H54 (cell line): ENCODE measurements at regions not wholly inside any gene's neighbourhood (a gene's known extent, or its start where the extent isn't known, plus 50 kb on each side); places are given as distances from the start of the nearest gene placed in this dataset.

Source experiments
- DNase-seq: peaks from one replicate; pipeline ENCODE4 v3.0.0; 2011; ENCODE audit warnings: low spot score, mixed read lengths; ENCODE audit not compliant: insufficient read length
- FAIRE-seq: peaks from 3 replicates; lab custom pipeline; 2011; peaks lifted over from hg19 to GRCh38; lab: Jason Lieb, UNC
- POLR2A ChIP-seq: IDR thresholded peaks from 2 replicates; pipeline ENCODE4 v1.6.1; 2011; ENCODE audit warnings: low read depth, mild to moderate bottlenecking, low read length

DNA sequence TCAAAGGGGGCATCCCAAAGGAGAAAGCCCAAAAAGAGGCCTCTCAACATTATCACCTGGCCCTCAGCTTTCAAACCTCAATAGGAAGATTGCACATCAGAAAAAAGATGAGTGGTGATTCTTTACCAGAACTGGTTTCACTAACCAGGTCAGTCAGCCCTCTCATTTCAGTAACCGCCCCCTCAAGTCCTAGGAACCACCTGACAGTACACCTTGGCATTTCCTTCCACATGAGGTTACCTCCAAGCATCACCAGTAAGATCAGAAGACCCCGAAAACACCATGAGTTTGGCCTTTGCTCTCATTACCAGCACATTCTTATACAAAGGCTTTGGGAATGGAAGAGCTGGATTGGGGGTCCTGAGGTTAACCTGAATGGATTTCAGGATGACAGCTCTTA is 200.5 kb downstream of the SUCLA2 start:
- FAIRE-seq: no peak
- TF ChIP-seq POLR2A: no peak

DNA sequence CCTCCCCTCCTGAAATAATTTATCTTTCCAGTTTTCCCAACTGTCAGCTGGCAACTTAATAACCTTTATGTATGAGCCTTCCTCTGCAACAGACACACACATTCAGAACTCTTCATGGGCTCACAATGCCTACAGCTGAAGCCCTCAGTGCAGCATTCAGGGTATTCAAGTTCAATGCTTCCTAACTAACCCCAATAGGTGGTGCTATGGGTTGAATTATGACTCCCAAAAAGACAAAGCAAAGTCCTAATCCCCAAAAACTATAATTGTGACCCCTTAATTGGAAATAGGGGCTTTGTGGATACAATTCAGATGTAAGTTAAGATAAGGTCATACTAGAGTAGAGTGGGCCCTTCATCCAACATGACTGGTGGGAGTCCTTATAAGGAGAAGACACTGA is 202.2 kb downstream of the SUCLA2 start:
- peak; percentile 2 for DNase-seq
- no peak for TF ChIP-seq POLR2A
- FAIRE-seq: no peak

More for the DNA sequence above, 200.5 kb downstream of the SUCLA2 start:
- no peak for DNase-seq

DNA sequence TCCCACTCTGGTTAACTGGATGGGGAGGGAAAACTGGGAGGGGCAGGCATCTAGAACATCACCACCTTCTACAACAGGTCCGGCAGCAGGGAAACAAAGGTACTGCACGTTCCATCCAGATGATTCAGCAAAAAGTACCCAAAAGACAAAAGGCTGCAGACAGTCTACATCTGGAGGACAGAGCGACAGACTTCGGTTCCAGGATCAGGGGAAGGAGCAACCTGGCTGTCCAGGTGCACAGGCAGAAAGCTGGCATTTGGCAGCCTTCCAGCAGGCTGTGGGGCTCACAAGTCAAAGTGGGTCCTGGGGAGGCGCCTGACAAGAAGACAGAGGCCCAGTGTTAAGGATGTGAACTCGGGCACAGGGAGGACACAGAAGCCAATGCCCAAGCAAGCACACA is 202.9 kb downstream of the SUCLA2 start:
- FAIRE-seq (no peak), DNase-seq (no peak)
- TF ChIP-seq POLR2A: no peak

DNA sequence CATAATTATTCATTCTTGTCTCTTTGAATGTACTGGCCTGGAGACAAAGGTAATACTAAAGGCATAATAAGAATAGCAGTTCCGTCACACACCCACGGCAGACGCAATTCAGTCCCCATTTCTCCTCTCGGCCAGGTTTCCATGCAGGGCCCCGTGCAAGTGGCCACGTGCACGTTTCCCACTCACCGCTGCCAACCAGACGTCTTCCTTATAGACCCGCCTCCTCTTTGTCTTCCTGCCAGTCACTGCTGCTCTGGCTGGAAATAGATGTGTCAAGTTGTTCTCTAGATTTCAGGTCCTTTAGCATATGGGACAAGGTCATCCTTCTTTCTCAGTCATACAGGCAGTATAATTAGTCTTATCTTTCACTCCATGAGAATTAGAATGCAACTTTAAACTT is 204.3 kb downstream of the SUCLA2 start:
- FAIRE-seq (no peak), DNase-seq (no peak)
- no peak for TF ChIP-seq POLR2A

DNA sequence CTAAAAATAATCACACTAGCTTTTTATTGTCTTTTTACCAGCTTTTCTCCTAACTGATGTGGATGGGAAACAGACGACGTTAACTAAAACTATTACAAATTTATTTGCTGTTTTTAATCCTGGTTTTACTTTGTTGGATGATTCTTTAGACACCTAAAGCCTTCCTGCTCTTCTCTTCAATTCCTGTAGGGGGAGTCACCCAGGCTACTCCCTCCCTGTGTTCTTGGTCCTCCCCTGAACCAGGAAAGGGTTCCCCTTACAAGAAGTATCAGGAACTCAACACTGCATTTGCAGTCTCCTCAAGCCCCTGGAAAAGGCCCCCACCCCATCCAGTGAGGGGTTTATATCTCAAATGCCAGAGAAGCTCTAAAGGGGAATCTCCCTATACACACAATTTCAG is 206.1 kb downstream of the SUCLA2 start:
- FAIRE-seq (no peak), DNase-seq (peak; percentile 11)
- TF ChIP-seq POLR2A: no peak

DNA sequence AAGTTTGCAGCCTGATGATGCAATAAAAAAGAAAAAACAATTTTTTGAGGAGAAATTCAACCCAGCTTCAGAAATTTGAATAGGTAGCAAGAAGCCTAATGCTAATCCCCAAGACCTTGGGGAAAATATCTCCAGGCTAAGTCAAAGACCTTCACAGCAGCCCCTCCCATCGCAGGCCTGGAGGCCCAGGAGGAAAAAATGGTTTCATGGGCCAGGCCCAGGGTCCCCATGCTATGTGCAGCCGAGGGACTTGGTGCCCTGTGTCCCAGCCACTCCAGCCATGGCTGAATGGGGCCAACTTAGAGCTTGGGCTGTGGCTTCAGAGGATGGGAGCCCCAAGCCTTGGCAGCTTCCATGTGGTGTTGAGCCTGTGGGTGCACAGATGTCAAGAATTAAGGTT is 210.3 kb downstream of the SUCLA2 start:
- no peak for DNase-seq
- TF ChIP-seq POLR2A: no peak
- FAIRE-seq: no peak

DNA sequence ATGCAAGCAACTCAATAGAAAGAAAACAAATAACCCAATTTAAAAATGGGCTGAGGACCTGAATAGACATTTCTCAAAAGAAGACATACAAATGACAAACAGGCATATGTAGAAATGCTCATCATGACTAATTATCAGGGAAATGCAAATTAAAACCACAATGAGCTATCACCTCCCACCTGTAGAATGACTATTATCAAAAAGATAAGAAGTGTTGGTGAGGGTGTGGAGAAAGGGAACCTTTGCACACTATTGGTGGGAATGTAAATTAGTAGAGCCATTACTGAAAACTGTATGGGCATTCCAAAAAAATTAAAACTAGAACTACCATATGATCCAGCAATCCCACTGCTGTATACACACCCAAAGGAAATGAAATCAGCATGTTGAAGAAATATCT is 212.2 kb downstream of the SUCLA2 start:
- TF ChIP-seq POLR2A: no peak
- FAIRE-seq: no peak
- no peak for DNase-seq

DNA sequence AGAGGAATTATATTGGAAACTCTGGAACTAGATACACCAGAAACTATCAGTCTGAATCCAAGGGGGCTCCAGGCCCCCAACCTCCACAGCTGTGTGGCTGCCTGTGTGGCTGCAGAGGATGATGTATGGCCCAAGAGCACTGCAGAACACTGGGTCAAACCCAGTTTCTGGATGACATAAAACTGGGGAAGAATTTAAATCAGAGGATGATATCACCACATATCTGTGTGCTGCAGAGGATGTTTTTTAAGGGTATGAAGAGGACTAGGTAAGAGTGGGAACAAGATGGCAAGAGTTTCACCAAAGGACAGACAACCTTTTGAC is 226.4 kb downstream of the SUCLA2 start:
- no peak for FAIRE-seq
- no peak for DNase-seq
- no peak for TF ChIP-seq POLR2A

DNA sequence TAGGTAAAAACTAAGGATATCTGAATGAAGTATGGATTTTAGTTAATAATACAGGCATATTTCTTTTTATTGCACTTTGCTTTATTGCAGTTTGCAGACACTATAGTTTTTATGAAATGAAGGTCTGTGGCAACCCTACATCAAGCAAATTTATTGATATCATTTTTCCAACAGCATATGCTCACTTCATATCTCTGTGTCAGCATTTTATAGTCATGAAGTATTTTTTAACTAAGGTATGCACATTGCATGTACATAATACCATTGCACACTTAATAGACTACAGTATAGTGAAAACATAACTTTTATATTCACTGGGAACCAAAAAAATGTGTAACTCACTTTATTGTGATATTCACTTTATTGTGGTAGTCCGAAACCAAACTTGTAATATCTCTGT is 236.3 kb downstream of the SUCLA2 start:
- DNase-seq (no peak), FAIRE-seq (no peak)
- TF ChIP-seq POLR2A: no peak

DNA sequence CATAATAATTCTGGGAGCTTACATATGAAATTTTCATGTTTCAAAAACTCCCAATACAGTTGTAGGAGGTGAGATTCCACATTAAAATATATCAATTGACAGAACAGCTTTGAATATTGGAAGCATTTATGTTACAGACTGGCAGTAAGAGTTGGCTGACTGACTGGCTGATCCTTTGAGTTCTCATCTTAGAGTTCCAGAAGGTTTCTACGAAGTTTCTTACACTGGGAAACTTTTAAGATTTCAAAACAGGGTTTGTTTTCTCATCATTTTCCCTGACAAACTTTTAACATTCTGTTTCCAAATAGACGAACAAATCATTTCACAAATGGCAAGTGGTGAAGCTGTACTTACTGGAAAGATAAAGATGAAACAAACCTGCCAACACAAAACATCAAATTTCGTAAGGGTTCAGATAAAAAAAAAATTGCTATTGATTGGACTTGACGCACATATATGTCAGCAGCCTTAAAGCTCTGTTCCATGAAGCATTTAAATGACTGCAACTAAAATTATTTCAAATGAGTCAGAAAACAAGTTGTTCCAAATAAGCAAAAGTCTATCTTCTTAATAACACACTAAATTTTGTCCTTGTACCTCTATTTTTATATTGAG is 243.5 kb downstream of the SUCLA2 start:
- FAIRE-seq (no peak), DNase-seq (no peak)
- TF ChIP-seq POLR2A: no peak

DNA sequence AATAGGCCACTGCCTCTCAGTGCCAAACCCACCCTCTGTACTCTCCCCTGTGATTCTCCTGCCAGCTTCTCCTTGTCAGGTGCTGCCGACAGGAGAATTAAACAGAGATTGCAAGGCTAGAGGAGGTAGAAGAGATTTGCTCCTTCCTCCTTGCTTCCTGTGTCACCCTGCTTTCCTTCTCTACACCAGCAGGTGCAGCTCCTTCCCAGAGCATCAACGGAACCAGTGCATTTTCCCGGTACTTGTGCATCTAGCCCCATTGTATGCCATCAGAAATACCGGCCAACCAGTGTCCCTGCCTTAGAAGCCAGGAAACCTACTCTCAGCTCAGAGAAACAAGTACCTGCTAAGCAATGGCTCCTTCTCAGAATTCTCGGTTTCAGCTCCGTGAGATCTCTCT is 253.2 kb downstream of the SUCLA2 start:
- DNase-seq (no peak), FAIRE-seq (no peak)
- TF ChIP-seq POLR2A: no peak

DNA sequence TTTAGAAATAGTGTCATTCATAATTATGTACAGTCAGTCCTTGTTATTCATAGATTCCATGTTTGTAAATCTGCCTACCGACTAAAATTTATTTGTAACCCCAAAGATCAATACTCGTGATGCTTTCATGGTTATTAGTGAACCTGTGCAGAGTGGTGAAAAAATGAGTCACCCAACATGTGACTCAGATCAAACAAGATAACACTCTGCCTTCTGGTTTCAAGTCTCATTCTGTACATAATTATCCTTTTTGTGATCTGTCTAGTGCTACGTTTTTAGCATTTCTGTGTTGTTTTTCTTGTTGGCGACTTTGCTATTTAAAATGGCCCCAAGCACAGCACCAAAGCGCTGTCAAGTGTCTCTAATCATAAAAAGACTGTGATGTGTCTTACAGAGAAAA is 274.7 kb downstream of the SUCLA2 start:
- no peak for DNase-seq
- TF ChIP-seq POLR2A: no peak
- no peak for FAIRE-seq

DNA sequence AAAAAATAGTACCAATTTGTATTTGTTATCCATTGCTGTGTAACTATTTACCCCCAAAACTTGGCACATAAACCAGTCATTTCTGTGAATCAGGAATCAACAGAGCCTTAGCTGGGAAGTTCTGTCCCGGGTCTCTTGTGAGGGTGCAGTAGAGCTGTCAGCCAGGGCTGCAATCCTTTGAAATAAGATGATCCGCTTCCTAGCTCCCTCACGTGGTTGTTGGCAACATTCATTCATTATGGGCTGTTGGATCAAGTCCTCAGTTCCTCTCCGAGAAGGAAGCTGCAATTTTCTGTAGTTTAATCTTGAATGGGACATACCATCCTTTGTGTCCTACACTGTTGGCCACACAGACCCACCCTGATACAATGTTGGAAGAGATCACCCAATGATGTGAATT is 277.2 kb downstream of the SUCLA2 start:
- DNase-seq: no peak
- FAIRE-seq: no peak
- TF ChIP-seq POLR2A: no peak

DNA sequence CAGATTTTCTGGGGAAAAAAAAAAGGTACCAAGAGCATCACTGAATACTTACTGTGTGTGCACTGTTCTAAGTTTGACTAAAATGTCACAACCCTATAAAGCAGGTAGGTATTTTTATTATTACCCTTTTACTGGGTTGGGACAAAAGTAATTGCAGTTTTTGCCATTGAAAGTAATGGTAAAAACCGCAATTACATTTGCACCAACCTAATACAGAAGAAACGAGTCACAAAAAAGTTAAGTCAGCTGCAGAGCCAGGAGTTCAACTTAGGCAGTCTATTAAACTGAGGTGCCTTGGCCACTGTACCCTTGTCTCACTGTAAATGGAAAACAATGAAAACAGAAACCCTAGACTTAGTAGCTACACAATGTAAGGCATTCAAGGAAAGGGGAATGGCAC is 281.9 kb downstream of the SUCLA2 start:
- FAIRE-seq (no peak), DNase-seq (no peak)
- no peak for TF ChIP-seq POLR2A

DNA sequence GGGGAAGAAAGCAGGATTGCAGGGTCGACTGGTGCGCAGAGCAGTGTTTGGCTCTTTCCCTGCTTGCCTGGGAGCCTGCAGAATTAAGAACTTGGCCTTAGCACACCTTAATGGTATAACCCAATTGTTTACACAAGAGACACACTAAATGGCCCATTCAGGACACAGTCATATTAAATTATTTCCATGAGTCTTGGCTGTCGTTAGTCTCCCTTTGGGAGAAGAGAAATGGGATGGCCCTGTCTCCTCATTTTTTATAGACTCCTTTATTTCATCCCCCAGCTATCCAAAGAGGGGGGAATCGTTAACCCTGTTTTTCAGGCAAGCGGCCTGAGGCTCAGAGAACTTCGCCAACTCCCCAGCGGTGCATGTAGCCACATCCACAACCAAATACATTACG is 282.5 kb downstream of the SUCLA2 start:
- TF ChIP-seq POLR2A: no peak
- FAIRE-seq: no peak
- no peak for DNase-seq

DNA sequence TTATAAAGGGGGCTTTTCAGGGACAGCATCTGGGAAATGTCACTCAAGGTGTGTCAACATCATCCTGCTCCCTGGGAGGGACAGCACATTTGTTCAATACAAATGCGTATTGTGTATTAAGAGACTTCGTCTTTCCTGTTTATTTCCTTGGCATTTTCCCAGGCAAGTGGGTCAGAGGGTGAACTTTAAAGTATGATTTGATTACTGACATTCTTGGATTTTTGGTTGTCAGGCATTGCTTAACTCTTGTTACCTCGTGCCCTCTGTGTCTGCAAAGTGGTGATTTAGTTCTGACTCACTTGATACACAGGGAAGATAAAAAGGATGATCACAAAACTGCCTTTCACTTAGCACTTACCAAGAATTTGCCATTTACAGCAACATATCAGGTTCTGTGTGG is 292.7 kb downstream of the SUCLA2 start:
- no peak for FAIRE-seq

More for the DNA sequence above, 292.7 kb downstream of the SUCLA2 start:
- DNase-seq: no peak
- no peak for TF ChIP-seq POLR2A
